GM21737 (cell line): ENCODE measurements at regions not wholly inside any gene's neighbourhood (a gene's known extent, or its start where the extent isn't known, plus 50 kb on each side); places are given as distances from the start of the nearest gene placed in this dataset.
"Not testable (repeated sequence)": the region's sequence is repeated elsewhere in the genome, so short reads cannot be mapped to it uniquely, and the experiment has no call there.

ENCODE experiments used
- ATAC-seq: cut with Tn5 transposase; IDR thresholded peaks from one replicate; pipeline ENCODE4 v1.9.1; 2021; ENCODE audit warnings: mild to moderate bottlenecking, moderate library complexity; ENCODE audit not compliant: unreplicated experiment

- ATAC-seq = no peak
Measured at GRCh38 chr20:24831232-24831631, 117.8 kb upstream of the CST7 start.

GRCh38 chr20:24832518-24832917 lies 116.6 kb upstream of the CST7 start:
- ATAC-seq = no peak

- no peak for ATAC-seq
Measured at GRCh38 chr20:24833592-24833991, 115.5 kb upstream of the CST7 start.

- no peak for ATAC-seq
Measured at GRCh38 chr20:24834310-24834709, 114.8 kb upstream of the CST7 start.

DNA sequence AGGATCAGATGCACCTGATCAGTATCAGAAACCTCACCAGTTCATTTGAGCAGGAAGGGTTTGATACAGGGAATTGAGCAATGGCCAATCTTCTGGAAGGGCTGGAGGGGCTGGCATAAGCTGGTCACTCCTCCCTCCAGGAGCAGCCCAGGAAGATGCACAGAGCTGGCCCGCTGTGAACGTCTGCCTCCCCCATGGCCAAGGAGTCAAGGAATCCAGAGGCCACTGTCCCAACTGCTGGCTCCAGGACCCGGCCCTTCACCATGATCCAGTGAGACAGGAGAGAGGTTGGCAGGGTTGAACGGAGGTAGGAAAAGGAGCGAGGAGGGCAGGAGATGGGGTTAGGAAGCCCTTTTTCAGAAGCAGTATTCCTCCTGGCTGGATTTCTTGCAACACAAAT lies 113.9 kb upstream of the CST7 start:
- ATAC-seq = no peak

- ATAC-seq = no peak
Measured at GRCh38 chr20:24836041-24836533, 113.0 kb upstream of the CST7 start.

DNA sequence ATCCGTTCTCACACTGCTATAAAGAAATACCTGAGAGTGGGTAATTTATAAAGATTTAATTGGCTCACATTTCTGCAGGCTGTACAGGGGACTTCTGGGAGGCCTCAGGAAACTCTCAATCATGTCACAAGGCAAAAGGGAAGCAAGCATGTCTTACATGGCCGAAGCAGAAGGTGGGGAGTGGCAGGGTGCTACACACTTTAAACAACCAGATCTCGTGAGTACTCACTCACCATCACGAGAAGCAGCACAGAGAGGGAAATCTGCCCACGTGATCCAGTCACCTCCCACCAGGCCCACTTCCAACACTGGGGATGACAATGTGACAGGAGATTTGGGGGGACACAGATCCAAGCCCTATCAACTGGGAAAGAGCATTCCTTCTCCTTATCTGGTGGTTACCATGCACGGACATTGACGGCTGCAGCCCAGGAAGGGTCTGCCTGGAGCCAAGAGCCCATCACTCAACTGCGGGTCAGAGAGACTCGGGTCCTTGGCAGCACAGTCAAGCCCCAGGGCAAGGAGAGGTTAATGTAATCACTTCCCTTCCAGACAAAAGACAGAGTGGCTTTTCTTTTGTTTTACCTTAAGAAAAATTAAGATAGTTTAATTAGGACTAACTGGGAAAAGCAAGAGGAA lies 112.3 kb upstream of the CST7 start:
- ATAC-seq = no peak

- no peak for ATAC-seq
Measured at GRCh38 chr20:24837781-24838450, 111.2 kb upstream of the CST7 start.

DNA sequence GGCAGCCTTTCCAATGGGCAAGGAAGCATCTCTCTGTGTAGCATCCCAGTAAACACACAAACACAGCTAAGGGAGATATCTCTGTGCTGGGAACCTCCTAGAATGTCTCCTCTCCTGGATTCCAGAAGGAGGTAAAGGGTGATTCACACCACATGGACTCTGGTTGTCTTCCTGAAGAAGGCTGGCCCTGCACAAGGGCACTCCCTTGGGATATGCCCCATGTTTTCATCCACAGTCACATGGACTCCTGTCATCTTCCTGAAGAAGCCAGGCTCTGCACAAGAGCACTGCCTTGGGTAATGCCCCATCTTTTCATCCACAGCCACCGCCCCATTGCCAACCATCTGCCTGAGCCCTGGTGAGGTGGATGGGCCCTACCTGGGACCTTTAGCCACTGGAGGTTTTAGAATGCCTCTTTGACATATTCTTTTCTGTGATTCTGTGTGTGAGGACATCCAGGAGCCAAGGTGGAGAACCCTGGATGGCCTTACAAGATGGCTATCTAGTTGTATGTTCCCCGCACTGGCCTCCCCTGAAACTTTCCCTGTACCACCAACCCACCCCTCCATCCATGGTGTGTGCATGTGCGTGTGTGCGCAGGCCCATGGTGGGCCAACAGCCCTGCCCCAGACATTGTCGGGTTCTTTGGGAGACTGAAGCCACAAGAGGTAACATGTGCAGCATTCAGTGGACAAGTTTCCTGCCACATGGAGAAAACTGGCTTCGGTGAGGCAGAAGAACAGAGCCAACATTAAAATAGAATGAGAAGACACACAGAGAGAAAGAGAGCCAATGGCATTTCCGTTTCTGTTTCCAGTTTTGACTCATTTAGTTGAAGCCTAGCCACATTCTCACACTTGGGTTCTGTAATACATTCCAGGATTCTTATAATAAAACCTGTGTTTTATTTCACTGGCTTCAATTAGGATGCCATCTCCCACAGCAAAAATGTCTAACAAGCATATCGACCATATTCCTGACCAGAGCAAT lies 110.2 kb upstream of the CST7 start:
- no peak for ATAC-seq

DNA sequence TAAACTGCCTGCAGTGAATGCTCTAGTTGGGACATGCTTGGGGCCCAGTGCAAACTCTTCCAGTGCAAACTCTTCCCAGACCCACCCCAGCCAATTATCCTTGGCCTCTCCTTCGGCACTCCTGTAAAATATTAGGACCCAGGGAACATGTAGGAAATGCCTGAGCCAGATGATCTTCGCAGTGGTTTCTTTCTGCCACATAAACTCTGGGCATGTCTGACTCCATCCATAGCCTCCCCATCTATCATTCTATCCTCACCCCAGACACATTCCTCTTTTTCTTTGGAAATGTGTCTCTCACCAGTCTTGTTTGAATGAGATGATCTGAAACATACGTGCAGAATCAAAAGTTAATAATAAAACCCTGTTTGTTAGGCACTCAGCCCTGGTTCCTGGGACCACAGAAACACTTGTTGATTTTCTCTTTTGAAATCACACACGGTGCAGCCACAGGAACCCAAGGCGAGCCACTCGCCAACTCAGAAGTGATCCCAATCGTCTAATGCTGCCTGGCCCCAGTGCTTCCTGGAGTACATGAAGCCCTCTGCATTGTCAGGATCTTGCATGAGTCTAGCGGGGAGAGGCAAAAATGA lies 108.9 kb upstream of the CST7 start:
- ATAC-seq = no peak

DNA sequence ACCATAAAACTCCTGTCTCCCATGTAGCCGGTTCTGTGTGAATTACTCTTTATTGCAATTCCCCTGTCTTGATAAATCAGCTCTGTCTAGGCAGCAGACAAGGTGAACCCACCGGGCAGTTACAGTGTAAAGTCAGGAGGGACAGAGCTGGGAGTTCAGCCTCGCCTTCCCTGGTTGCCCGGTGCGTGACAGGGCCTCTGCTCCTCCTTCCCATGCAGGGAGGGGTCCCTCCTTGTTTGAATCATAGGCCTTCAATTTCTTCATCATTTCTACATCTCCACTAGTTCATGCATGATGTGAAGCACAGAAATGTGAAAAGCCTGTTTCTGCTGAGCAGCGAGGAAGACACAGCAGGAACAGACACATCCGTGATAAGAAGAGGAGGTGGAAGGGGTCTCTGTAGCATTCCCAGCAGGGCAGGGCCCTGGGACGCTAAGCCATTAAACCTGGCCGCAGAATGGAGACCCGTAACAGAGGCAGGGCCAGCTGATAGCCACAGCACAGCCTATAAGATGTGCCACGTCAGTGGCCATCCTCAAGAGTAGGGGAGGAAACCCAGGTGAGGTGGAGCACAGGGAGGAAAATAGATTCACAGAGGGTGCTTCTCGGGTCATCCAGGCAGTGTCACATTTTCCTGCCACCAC lies 106.7 kb upstream of the CST7 start:
- no peak for ATAC-seq

DNA sequence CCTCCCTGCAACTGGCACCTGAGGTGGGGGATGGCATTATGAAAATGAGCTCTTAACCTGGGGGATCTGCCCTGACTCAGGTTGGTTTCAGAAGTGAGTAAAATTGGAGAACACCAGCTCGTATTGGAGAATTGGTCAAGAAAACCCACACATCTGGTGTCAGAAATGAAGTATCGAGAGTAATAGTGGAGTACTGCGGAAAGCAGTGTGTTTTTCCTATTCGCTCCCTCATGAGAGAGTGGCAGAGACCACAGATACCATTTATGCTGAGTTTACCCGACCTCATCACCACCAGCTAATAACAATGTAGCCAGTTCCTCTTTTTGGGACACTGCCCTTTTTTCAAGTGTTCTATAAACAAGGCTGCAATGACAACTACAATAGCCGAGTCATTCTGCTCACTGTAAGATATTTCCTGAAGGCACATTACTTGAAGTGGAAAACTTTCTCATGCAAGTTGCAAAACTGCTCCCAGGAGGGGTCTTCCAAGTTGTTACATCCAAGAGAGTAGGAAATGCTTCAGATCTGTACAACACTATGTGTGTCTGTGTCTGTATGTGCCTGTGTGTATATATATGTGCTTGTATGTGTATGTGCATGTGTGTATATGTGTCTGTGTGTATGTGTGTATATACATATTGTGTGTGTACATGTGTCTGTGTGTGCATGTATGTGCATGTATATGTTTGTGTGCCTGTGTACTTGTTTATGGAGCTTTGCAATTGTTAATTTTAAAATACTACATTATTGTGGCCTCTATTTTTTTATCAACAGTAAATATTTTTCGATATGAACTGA lies 106.0 kb upstream of the CST7 start:
- ATAC-seq = peak; percentile 91

- no peak for ATAC-seq
Measured at GRCh38 chr20:24850176-24850575, 98.9 kb upstream of the CST7 start.

- no peak for ATAC-seq
Measured at GRCh38 chr20:24851346-24852019, 97.6 kb upstream of the CST7 start.

DNA sequence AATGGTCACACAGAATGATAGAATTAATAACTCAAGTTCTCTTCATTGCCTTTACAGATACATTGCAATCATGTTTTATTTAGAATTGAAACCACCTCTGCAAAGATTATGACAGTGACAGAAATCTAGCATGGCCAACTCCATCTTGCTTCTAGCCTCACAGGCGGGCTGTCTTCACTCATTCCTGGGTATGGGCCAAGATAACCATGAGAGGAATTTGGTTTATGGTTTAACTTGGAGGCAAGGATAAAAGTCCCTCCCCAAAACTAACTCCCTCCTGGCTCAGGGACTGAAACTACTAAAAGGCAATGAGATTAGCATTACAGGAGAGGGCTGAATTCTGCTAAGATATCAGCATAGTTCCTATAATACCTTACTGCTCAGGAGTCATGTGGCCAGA lies 95.2 kb upstream of the CST7 start:
- ATAC-seq = no peak

DNA sequence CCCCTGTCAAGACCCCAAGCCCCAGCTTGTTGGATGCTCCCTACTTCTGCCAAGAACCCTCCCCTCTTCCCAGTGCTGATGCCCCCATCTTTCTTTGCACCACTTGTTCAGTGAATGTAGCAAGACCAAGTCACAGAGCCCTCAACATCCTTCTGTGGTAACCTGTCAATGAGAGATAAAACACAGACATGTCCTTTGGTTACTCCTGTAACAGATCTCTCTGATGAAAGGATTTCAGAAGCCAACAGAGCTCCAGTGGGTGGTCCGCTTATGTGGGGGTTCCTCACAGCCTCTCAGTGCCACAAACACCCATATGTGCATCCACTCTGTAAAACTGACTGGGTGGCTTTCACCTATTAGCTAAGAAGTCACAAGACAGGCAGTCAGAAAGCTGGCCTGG lies 93.2 kb upstream of the CST7 start:
- ATAC-seq = no peak

DNA sequence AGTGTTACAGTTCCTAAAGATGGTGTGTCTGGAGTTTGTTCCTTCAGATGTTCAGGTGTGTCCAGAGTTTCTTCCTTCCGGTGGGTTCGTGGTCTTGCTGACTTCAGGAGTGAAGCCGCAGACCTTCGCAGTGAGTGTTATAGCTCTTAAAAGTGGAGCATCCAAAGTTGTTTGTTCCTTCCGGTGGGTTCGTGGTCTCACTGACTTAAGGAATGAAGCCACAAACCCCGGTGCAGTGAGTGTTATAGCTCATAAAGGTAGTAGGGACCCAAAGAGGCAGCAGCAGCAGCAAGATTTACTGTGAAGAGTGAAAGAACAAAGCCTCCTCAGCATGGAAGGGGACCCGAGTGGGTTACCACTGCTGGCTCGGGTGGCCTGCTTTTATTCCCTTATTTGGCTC lies 90.6 kb upstream of the CST7 start:
- not testable (repeated sequence) for ATAC-seq

DNA sequence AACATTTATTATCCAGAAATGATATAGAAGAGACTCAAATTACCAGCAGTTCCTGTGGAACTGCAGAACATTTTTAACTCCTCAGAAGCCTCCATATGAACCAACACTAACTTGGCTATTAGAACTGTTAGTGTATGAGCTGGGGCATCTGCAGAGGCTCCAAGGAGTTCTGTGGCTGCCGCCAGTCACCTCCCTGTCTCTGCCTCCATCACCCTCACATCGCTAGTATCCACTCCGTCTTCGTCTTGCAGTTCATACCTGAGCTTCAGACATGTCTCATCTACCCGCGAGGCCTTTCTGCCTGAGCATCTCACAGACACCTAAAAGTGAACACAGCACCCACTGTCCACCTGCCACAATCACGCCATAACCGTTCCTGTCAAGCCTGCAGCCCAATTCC lies 89.5 kb upstream of the CST7 start:
- ATAC-seq = no peak

- no peak for ATAC-seq
Measured at GRCh38 chr20:24862186-24862585, 86.9 kb upstream of the CST7 start.
